Left colon (tissue), 2 donors: ENCODE measurements at regions not wholly inside any gene's neighbourhood (a gene's known extent, or its start where the extent isn't known, plus 50 kb on each side); places are given as distances from the start of the nearest gene placed in this dataset.

Source experiments
- ATAC-seq: fragments of 200-7000 bp; cut with Tn5 transposase; one replicate; pipeline ENCODE4 v1.9.1; 2020; ENCODE audit warnings: mild to moderate bottlenecking, moderate library complexity
- DNase-seq, 2 donors: peaks; one replicate each; pipeline ENCODE4 v3.0.0-alpha.2; 2020
- intact Hi-C, 2 donors: fragments of 100-400 bp; cut with DNase I in 1 of 2; cut with micrococcal nuclease in 1 of 2; formaldehyde crosslinking; loops; one replicate each; pipeline versions ENCODE4 v1.11.2 to v1.14.0; 2022; cut with DNase I, micrococcal nuclease
- donor health status: DM: no; HTN: no; CAD: no.
- donor health status: DM: yes; HTN: yes; CAD: no.

GRCh38 chr11:106271086-106271485, 193.6 kb downstream of the AASDHPPT start:
- ATAC-seq: no peak
- no peak for DNase-seq
- intact Hi-C loops: no loop called here

GRCh38 chr11:106271686-106272085, 194.2 kb downstream of the AASDHPPT start:
- ATAC-seq (no peak), DNase-seq (no peak)
- intact Hi-C loops: no loop called here

- no peak for ATAC-seq
- intact Hi-C loops: no loop called here
- no peak for DNase-seq
Measured at GRCh38 chr11:106275151-106275550, 197.7 kb downstream of the AASDHPPT start.

GRCh38 chr11:106276126-106276525, 198.7 kb downstream of the AASDHPPT start:
- DNase-seq (no peak), ATAC-seq (no peak)
- intact Hi-C loops: no loop called here

- ATAC-seq (no peak), DNase-seq (no peak)
- intact Hi-C loops: no loop called here
Measured at GRCh38 chr11:106276859-106277436, 199.5 kb downstream of the AASDHPPT start.

- intact Hi-C loops: no loop called here
- ATAC-seq: no peak
- no peak for DNase-seq
Measured at GRCh38 chr11:106277484-106277883, 200.0 kb downstream of the AASDHPPT start.

- intact Hi-C loops: no loop called here
- no peak for ATAC-seq
- no peak for DNase-seq
Measured at GRCh38 chr11:106278391-106278790, 200.9 kb downstream of the AASDHPPT start.

GRCh38 chr11:106280036-106280435, 202.6 kb downstream of the AASDHPPT start:
- ATAC-seq (no peak), DNase-seq (no peak)
- intact Hi-C loops: no loop called here

- no peak for ATAC-seq
- intact Hi-C loops: no loop called here
- no peak for DNase-seq
Measured at GRCh38 chr11:106281455-106282173, 204.2 kb downstream of the AASDHPPT start.

- DNase-seq (no peak), ATAC-seq (no peak)
- intact Hi-C loops: no loop called here
Measured at GRCh38 chr11:106286881-106287504, 209.5 kb downstream of the AASDHPPT start.

GRCh38 chr11:106288057-106288456, 210.6 kb downstream of the AASDHPPT start:
- ATAC-seq (no peak), DNase-seq (no peak)
- intact Hi-C loops: no loop called here

GRCh38 chr11:106288822-106289387, 211.4 kb downstream of the AASDHPPT start:
- no peak for ATAC-seq
- intact Hi-C loops: no loop called here
- no peak for DNase-seq

- intact Hi-C loops: no loop called here
- DNase-seq (no peak), ATAC-seq (no peak)
Measured at GRCh38 chr11:106292526-106292925, 215.1 kb downstream of the AASDHPPT start.

- ATAC-seq: no peak
Measured at GRCh38 chr11:106295974-106296373, 218.5 kb downstream of the AASDHPPT start.

GRCh38 chr11:106302416-106302815, 225.0 kb downstream of the AASDHPPT start:
- DNase-seq: no peak
- intact Hi-C loops: no loop called here
- ATAC-seq: no peak

More at GRCh38 chr11:106295974-106296373, 218.5 kb downstream of the AASDHPPT start:
- intact Hi-C loops: no loop called here
- DNase-seq: no peak

GRCh38 chr11:106304274-106304673, 226.8 kb downstream of the AASDHPPT start:
- ATAC-seq (no peak), DNase-seq (no peak)
- intact Hi-C loops: no loop called here

GRCh38 chr11:106305458-106305857, 228.0 kb downstream of the AASDHPPT start:
- intact Hi-C loops: no loop called here
- DNase-seq (no peak), ATAC-seq (no peak)

GRCh38 chr11:106306942-106307341, 229.5 kb downstream of the AASDHPPT start:
- ATAC-seq: no peak
- intact Hi-C loops: no loop called here
- DNase-seq: no peak

GRCh38 chr11:106309070-106309684, 231.7 kb downstream of the AASDHPPT start:
- DNase-seq (no peak), ATAC-seq (no peak)
- intact Hi-C loops: no loop called here
